Fibroblast of gingiva (primary cell): ENCODE measurements at regions not wholly inside any gene's neighbourhood (a gene's known extent, or its start where the extent isn't known, plus 50 kb on each side); places are given as distances from the start of the nearest gene placed in this dataset.
"Not testable (repeated sequence)": the region's sequence is repeated elsewhere in the genome, so short reads cannot be mapped to it uniquely, and the experiment has no call there.

ENCODE experiments used
- DNase-seq: peaks from one replicate; pipeline ENCODE4 v3.0.0-alpha.2; 2011; ENCODE audit warnings: low read depth

- DNase-seq, result no peak
These were observed 182.4 kb upstream of the ATP10B start for GRCh38 chr5:161034451-161034850.

- no peak for DNase-seq
These were observed 178.2 kb upstream of the ATP10B start for GRCh38 chr5:161030229-161030628.

GRCh38 chr5:161027763-161028162 is 175.8 kb upstream of the ATP10B start:
- DNase-seq, result no peak

- DNase-seq, result no peak
These were observed 171.5 kb upstream of the ATP10B start for GRCh38 chr5:161023551-161023950.

- DNase-seq, result no peak
These were observed 170.1 kb upstream of the ATP10B start for GRCh38 chr5:161022151-161022550.

- no peak for DNase-seq
These were observed 157.8 kb upstream of the ATP10B start for GRCh38 chr5:161009817-161010216.

GRCh38 chr5:161009194-161009593 is 157.2 kb upstream of the ATP10B start:
- DNase-seq, result no peak

GRCh38 chr5:161007879-161008278 is 155.9 kb upstream of the ATP10B start:
- no peak for DNase-seq

GRCh38 chr5:161002571-161003074 is 150.6 kb upstream of the ATP10B start:
- DNase-seq, result no peak

GRCh38 chr5:161001604-161002003 is 149.6 kb upstream of the ATP10B start:
- DNase-seq, result no peak

- not testable (repeated sequence) for DNase-seq
These were observed 149.1 kb upstream of the ATP10B start for GRCh38 chr5:161001142-161001541.

- DNase-seq, result no peak
These were observed 139.2 kb upstream of the ATP10B start for GRCh38 chr5:160991205-160991604.

- DNase-seq, result no peak
These were observed 127.4 kb upstream of the ATP10B start for GRCh38 chr5:160979385-160979784.

- no peak for DNase-seq
These were observed 126.9 kb upstream of the ATP10B start for GRCh38 chr5:160978944-160979343.

GRCh38 chr5:160976181-160976580 is 124.2 kb upstream of the ATP10B start:
- no peak for DNase-seq

- DNase-seq, result no peak
These were observed 118.7 kb upstream of the ATP10B start for GRCh38 chr5:160970605-160971191.

- DNase-seq, result no peak
These were observed 117.6 kb upstream of the ATP10B start for GRCh38 chr5:160969645-160970044.

- DNase-seq, result no peak
These were observed 116.5 kb upstream of the ATP10B start for GRCh38 chr5:160968480-160968879.

- no peak for DNase-seq
These were observed 114.9 kb upstream of the ATP10B start for GRCh38 chr5:160966921-160967320.

- no peak for DNase-seq
These were observed 109.8 kb upstream of the ATP10B start for GRCh38 chr5:160961761-160962160.

GRCh38 chr5:160961038-160961437 is 109.0 kb upstream of the ATP10B start:
- no peak for DNase-seq

GRCh38 chr5:160960592-160960991 is 108.6 kb upstream of the ATP10B start:
- DNase-seq, result no peak

GRCh38 chr5:160959804-160960203 is 107.8 kb upstream of the ATP10B start:
- DNase-seq, result no peak

GRCh38 chr5:160957312-160957861 is 105.4 kb upstream of the ATP10B start:
- DNase-seq, result no peak
